H1 (cell line): ENCODE measurements at regions not wholly inside any gene's neighbourhood (a gene's known extent, or its start where the extent isn't known, plus 50 kb on each side); places are given as distances from the start of the nearest gene placed in this dataset.

ENCODE experiments used
- CTCF ChIA-PET: fragments of 300-600 bp; sonication (Branson Sonifier 250); formaldehyde crosslinking; loops from one replicate; lab custom pipeline; 2021; ENCODE audit not compliant: partially characterized antibody; lab: Charles Lee
- POLR2A ChIA-PET: fragments of 300-600 bp; sonication (Branson Sonifier 250); formaldehyde crosslinking; loops from one replicate; lab custom pipeline; 2021; ENCODE audit warnings: inconsistent platforms; ENCODE audit not compliant: partially characterized antibody; lab: Charles Lee
- DNase-seq, 2 experiments: peaks; one replicate each; pipeline versions ENCODE4 v3.0.0 to v3.0.0-alpha.2; 2010 to 2022; ENCODE audit warnings: low spot score in 2 of 2, low read depth in 1 of 2, mixed read lengths in 1 of 2
- FAIRE-seq: peaks from 2 replicates; lab custom pipeline; 2011; peaks lifted over from hg19 to GRCh38; lab: Jason Lieb, UNC
- H2AFZ ChIP-seq: 2 replicates; pipeline ENCODE4 v1.8.1; 2012; ENCODE audit warnings: low read length, inconsistent platforms
- H2AK5ac ChIP-seq: 2 replicates; pipeline ENCODE4 v1.6.1; 2013; ENCODE audit warnings: low read depth, low read length
- H2BK120ac ChIP-seq: replicated peaks from 2 replicates; pipeline ENCODE3; 2013; ENCODE audit warnings: low read depth, low read length, inconsistent platforms
- H2BK12ac ChIP-seq: 2 replicates; pipeline ENCODE4 v1.6.1; 2013; ENCODE audit warnings: low read depth, low read length
- H2BK15ac ChIP-seq: 2 replicates; pipeline ENCODE4 v1.6.1; 2013; ENCODE audit warnings: low read length
- H2BK20ac ChIP-seq: 2 replicates; pipeline ENCODE4 v1.6.1; 2013; ENCODE audit warnings: low read length
- H2BK5ac ChIP-seq: 2 replicates; pipeline ENCODE4 v1.6.1; 2013; ENCODE audit warnings: low read depth, low read length
- H3K14ac ChIP-seq: 2 replicates; pipeline ENCODE4 v1.6.1; 2013; ENCODE audit warnings: inconsistent platforms; ENCODE audit not compliant: insufficient read length
- H3K18ac ChIP-seq: 2 replicates; pipeline ENCODE4 v1.6.1; 2013; ENCODE audit warnings: low read length; ENCODE audit errors: extremely low read depth
- H3K23ac ChIP-seq: 2 replicates; pipeline ENCODE4 v1.6.1; 2013; ENCODE audit warnings: inconsistent platforms; ENCODE audit not compliant: insufficient read length
- H3K23me2 ChIP-seq: 2 replicates; pipeline ENCODE4 v1.6.1; 2013; ENCODE audit warnings: low read depth, low read length
- H3K27ac ChIP-seq: 2 replicates; pipeline ENCODE4 v1.6.1; 2011; ENCODE audit warnings: low read depth, low read length, inconsistent platforms
- H3K27me3 ChIP-seq, 4 experiments: replicated peaks in 1 of 4; 1 replicate in 1 of 4; 2 replicates in 3 of 4; pipeline versions ENCODE4 v1.6.1 to v1.8.1; 2011 to 2013; ENCODE audit warnings: low read length in 3 of 4, mild to moderate bottlenecking in 3 of 4, inconsistent platforms in 2 of 4, mixed read lengths in 2 of 4, moderate library complexity in 1 of 4; ENCODE audit not compliant: control insufficient read depth in 3 of 4, insufficient read depth in 3 of 4; ENCODE audit errors: extremely low read depth in 1 of 4
- H3K36me3 ChIP-seq, 4 experiments: 2 replicates each; pipeline versions ENCODE4 v1.6.1 to v1.8.1; 2011 to 2013; ENCODE audit warnings: mild to moderate bottlenecking in 4 of 4, low read length in 3 of 4, moderate library complexity in 2 of 4, control low read depth in 1 of 4, inconsistent platforms in 1 of 4; ENCODE audit not compliant: insufficient read depth in 4 of 4, control insufficient read depth in 2 of 4
- H3K4ac ChIP-seq: replicated peaks from 2 replicates; pipeline ENCODE3; 2013; ENCODE audit warnings: low read length, low read depth, mixed read lengths, inconsistent platforms; ENCODE audit not compliant: insufficient read length
- H3K4me1 ChIP-seq, 4 experiments: replicated peaks in 1 of 4; 1 replicate in 1 of 4; 2 replicates in 3 of 4; pipeline versions ENCODE4 v1.6.1 to v1.8.1; 2011 to 2013; ENCODE audit warnings: low read length in 3 of 4, inconsistent platforms in 2 of 4, mixed read lengths in 1 of 4; ENCODE audit not compliant: insufficient read depth in 4 of 4, control insufficient read depth in 3 of 4
- H3K4me2 ChIP-seq, 2 experiments: 2 replicates each; pipeline versions ENCODE4 v1.6.1 to v1.8.1; 2011 to 2013; ENCODE audit warnings: low read depth in 2 of 2, low read length in 2 of 2, control low read depth in 1 of 2, inconsistent platforms in 1 of 2, mild to moderate bottlenecking in 1 of 2; ENCODE audit not compliant: insufficient read depth in 1 of 2
- H3K4me3 ChIP-seq, 4 experiments: fragments of 200-600, 300-600 bp in 1 of 4; sonication (generic), shearing (Covaris generic), sonication (Bioruptor Twin) in 1 of 4; 2 replicates each; pipeline versions ENCODE4 v1.5.1 to v1.8.1; 2011 to 2016; ENCODE audit warnings: low read length in 4 of 4, low read depth in 3 of 4, control low read depth in 2 of 4, inconsistent platforms in 2 of 4, mild to moderate bottlenecking in 2 of 4, mixed read lengths in 1 of 4, moderate library complexity in 1 of 4; ENCODE audit not compliant: insufficient read depth in 2 of 4; ENCODE audit errors: extremely low read depth in 1 of 4
- H3K56ac ChIP-seq: replicated peaks from 2 replicates; pipeline ENCODE3; 2013; ENCODE audit warnings: low read depth, mild to moderate bottlenecking, mixed read lengths, low read length, inconsistent platforms; ENCODE audit not compliant: insufficient read length
- H3K79me1 ChIP-seq: 2 replicates; pipeline ENCODE4 v1.6.1; 2013; ENCODE audit warnings: low read depth, low read length, control low read depth
- H3K79me2 ChIP-seq, 2 experiments: 2 replicates each; pipeline versions ENCODE4 v1.6.1 to v1.8.1; 2012 to 2013; ENCODE audit warnings: low read length in 2 of 2, mild to moderate bottlenecking in 2 of 2, inconsistent platforms in 1 of 2; ENCODE audit not compliant: insufficient read depth in 2 of 2, control insufficient read depth in 1 of 2
- H3K9ac ChIP-seq, 4 experiments: replicated peaks in 1 of 4; 1 replicate in 1 of 4; 2 replicates in 3 of 4; pipeline versions ENCODE4 v1.6.1 to v1.8.1; 2011 to 2013; ENCODE audit warnings: low read depth in 3 of 4, low read length in 3 of 4, control low read depth in 2 of 4, mild to moderate bottlenecking in 2 of 4, moderate library complexity in 2 of 4, inconsistent platforms in 1 of 4; ENCODE audit errors: extremely low read depth in 1 of 4
- H3K9me3 ChIP-seq, 2 experiments: 2 replicates each; pipeline versions ENCODE4 v1.6.1 to v1.8.1; 2012 to 2013; ENCODE audit warnings: mild to moderate bottlenecking in 2 of 2, moderate library complexity in 2 of 2, control low read depth in 1 of 2, inconsistent platforms in 1 of 2, low read depth in 1 of 2, low read length in 1 of 2, mixed read lengths in 1 of 2; ENCODE audit not compliant: insufficient read depth in 2 of 2
- H4K20me1 ChIP-seq, 2 experiments: replicated peaks in 1 of 2; 2 replicates each; pipeline versions ENCODE3 to v1.8.1; 2011 to 2013; ENCODE audit warnings: inconsistent platforms in 2 of 2, low read length in 2 of 2, mild to moderate bottlenecking in 1 of 2; ENCODE audit not compliant: insufficient read depth in 2 of 2, control insufficient read depth in 1 of 2
- H4K5ac ChIP-seq: 2 replicates; pipeline ENCODE4 v1.6.1; 2013; ENCODE audit warnings: low read length, low read depth, mixed read lengths, inconsistent platforms; ENCODE audit not compliant: insufficient read length
- H4K8ac ChIP-seq: 2 replicates; pipeline ENCODE4 v1.8.0; 2013; ENCODE audit warnings: mild to moderate bottlenecking, moderate library complexity, low read length, inconsistent platforms; ENCODE audit not compliant: insufficient read depth; ENCODE audit errors: extremely low read depth
- H4K91ac ChIP-seq: replicated peaks from 2 replicates; pipeline ENCODE3; 2013; ENCODE audit warnings: low read length, mixed read lengths, inconsistent platforms; ENCODE audit not compliant: insufficient read length
- EP300 ChIP-seq, 2 experiments: IDR thresholded peaks; 1 replicate in 1 of 2; 2 replicates in 1 of 2; pipeline ENCODE4 v1.6.1; 2011 to 2012; ENCODE audit warnings: low read depth in 2 of 2, low read length in 2 of 2, mild to moderate bottlenecking in 2 of 2, borderline replicate concordance in 1 of 2, inconsistent platforms in 1 of 2, moderate library complexity in 1 of 2
- FOSL1 ChIP-seq: IDR thresholded peaks from 2 replicates; pipeline ENCODE4 v1.6.1; 2011; ENCODE audit warnings: mild to moderate bottlenecking, low read depth, low read length, moderate library complexity; ENCODE audit not compliant: insufficient read depth
- GABPA ChIP-seq: IDR thresholded peaks from 2 replicates; pipeline ENCODE4 v1.6.1; 2011; ENCODE audit warnings: mild to moderate bottlenecking, low read length, moderate library complexity, borderline replicate concordance; ENCODE audit not compliant: insufficient read depth
- GTF2F1 ChIP-seq: IDR thresholded peaks from 2 replicates; pipeline ENCODE4 v1.6.1; 2012; ENCODE audit warnings: low read depth, low read length, improper control_type of control experiment, borderline replicate concordance
- MAFK ChIP-seq: IDR thresholded peaks from 2 replicates; pipeline ENCODE4 v1.6.1; 2012; ENCODE audit warnings: low read depth, mild to moderate bottlenecking, improper control_type of control experiment, low read length
- RFX5 ChIP-seq: IDR thresholded peaks from 2 replicates; pipeline ENCODE4 v1.6.1; 2011; ENCODE audit warnings: low read depth, low read length, improper control_type of control experiment, borderline replicate concordance
- SAP30 ChIP-seq: fragments of 300-600 bp; sonication (generic); IDR thresholded peaks from 2 replicates; pipeline ENCODE4 v1.7.1; 2012; ENCODE audit warnings: low read length, moderate library complexity, mild to moderate bottlenecking, inconsistent platforms; ENCODE audit not compliant: insufficient read depth, insufficient replicate concordance
- SIX5 ChIP-seq: IDR thresholded peaks from 2 replicates; pipeline ENCODE4 v1.6.1; 2011; ENCODE audit warnings: mild to moderate bottlenecking, low read depth, low read length
- SP2 ChIP-seq: IDR thresholded peaks from 2 replicates; pipeline ENCODE4 v1.6.1; 2012; ENCODE audit warnings: mild to moderate bottlenecking, low read length, inconsistent platforms
- TBP ChIP-seq: IDR thresholded peaks from 2 replicates; pipeline ENCODE4 v1.6.1; 2011; ENCODE audit warnings: low read depth, low read length, improper control_type of control experiment
- WGBS, 2 experiments: shearing (Covaris generic) in 1 of 2; methylation state at CpG; one replicate each; pipeline versions ENCODE4 v1.1.6 to v1.1.7; 2013 to 2015; ENCODE audit warnings: low lambda C conversion rate in 2 of 2, mixed read lengths in 2 of 2, inconsistent platforms in 1 of 2, low coverage in 1 of 2, missing lambda C conversion rate in 1 of 2; ENCODE audit not compliant: insufficient replicate concordance in 2 of 2, insufficient coverage in 1 of 2, insufficient read length in 1 of 2; ENCODE audit errors: extremely low coverage in 1 of 2, missing lambda C conversion rate in 1 of 2; 5-methylcytosine and 5-hydroxymethylcytosine counted together

DNA sequence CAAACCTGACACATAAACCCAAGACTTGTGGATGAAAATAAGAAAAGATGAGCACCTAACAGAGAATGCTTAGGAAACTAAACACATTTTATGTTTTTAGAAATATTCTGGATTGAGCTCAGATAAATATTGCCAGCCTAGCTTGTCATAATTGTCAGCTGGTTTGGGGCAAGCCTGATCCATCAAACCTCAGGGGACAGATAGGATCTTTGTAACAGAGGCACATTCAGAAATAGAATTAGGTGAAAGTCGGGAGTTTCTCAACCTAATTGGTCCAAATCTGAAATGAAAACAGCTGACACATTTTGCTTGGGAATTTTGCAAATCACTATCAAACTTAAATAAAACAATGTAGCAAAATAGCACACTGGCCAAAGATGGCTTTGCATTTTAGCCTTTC lies 503.7 kb downstream of the ANXA1 start:
- H2BK5ac ChIP-seq: no peak overlapping the region

More for the DNA sequence above, 503.7 kb downstream of the ANXA1 start:
- Histone ChIP-seq H3K27ac (no peak overlapping the region), H4K20me1 (no peaks in the 10 kb centered on the region), H3K14ac (no peak overlapping the region), H3K4ac (no peak overlapping the region), H2BK20ac (no peak overlapping the region), H3K4me2 (no peak overlapping the region), H3K4me1 (0 out of 7 replicates have a peak, but pooled peaks cover 0 to 2% (median 0%) of the 10 kb centered on the region in 4 experiments), H4K8ac (no peak overlapping the region), H2BK15ac (no peak overlapping the region), H3K23ac (no peak overlapping the region), H3K18ac (no peak overlapping the region), H3K79me2 (no peaks in the 10 kb centered on the region), H3K9me3 (no peaks in the 10 kb centered on the region), H3K27me3 (no peaks in the 10 kb centered on the region), H4K5ac (no peak overlapping the region), H3K9ac (no peak overlapping the region), H3K23me2 (no peaks in the 10 kb centered on the region), H4K91ac (no peak overlapping the region), H2AFZ (no peak overlapping the region), H3K4me3 (no peak overlapping the region), H2BK12ac (no peak overlapping the region), H2BK120ac (no peak overlapping the region), H2AK5ac (no peak overlapping the region), H3K36me3 (no peaks in the 10 kb centered on the region), H3K56ac (no peak overlapping the region), H3K79me1 (no peaks in the 10 kb centered on the region)
- TF ChIP-seq SP2 (no peak), GTF2F1 (no peak), FOSL1 (no peak), EP300 (IDR thresholded peaks at IDR 0.05; ENCODE audit: borderline replicate concordance in 1 of 2, low read depth in 2 of 2, low read length in 2 of 2) (no peak), GABPA (no peak), SAP30 (no peak), TBP (no peak), SIX5 (no peak), MAFK (no peak), RFX5 (no peak)
- ChIA-PET POLR2A (no interaction called here), CTCF (interaction anchor here (1.2 to 1.3 kb wide), 2 partner anchors 14 to 30 kb away, joined by 3 read pairs; no protein-coding TSS in a partner anchor)
- no peak for FAIRE-seq
- 89% methylated on average over 1 of the region's 1 CpG; no CpG with 5 or more reads in 1 of the 2 experiments for WGBS, 2 experiments
- no peak for DNase-seq
